ENCODE measurements at regions not wholly inside any gene's neighbourhood (a gene's known extent, or its start where the extent isn't known, plus 50 kb on each side); places are given as distances from the start of the nearest gene placed in this dataset.

DNA sequence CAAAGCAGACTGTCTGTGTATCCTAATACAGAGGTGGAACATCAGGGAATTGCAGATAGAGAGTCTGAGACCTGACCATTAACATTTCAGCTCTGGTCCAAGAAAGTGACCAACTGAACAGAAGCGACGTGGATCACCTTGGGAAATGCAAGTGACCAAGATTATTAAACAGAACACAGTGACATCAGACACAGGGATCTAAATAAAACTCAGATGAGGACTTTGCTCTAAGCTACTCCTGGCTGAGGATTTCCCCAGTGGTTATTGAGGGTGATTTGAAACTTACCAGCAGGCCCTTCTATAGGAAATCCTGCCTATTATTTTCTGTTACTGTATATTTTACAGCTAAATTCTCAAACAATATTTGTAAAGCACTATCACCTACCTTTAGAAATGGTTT is 436.0 kb downstream of the TMEM38B start:
- DNase-seq (ENCODE audit: low spot score in 2 of 2) = no peak
- intact Hi-C loops (cut with DNase I; ENCODE audit: low total_unique reads) = no loop called here
- 92 to 98% methylated on average over 2 of the region's 2 CpGs for WGBS, 2 donors
- H3K4me3 ChIP-seq (ENCODE audit: low read depth, poor library complexity, severe bottlenecking) = no peak overlapping the region
- TF ChIP-seq POLR2A (IDR thresholded peaks at IDR 0.05) (no peak), CTCF (IDR thresholded peaks at IDR 0.05) (no peak)

- TF ChIP-seq CTCF (IDR thresholded peaks at IDR 0.05) = no peak
- TF ChIP-seq POLR2A (IDR thresholded peaks at IDR 0.05) = no peak
- H3K4me3 ChIP-seq (ENCODE audit: low read depth, poor library complexity, severe bottlenecking) = no peak overlapping the region
- WGBS, 2 donors = 67 to 74% methylated on average over 2 of the region's 2 CpGs
- no peak for DNase-seq (ENCODE audit: low spot score in 2 of 2)
- intact Hi-C loops (cut with DNase I; ENCODE audit: low total_unique reads) = no loop called here
Measured at GRCh38 chr9:106143781-106144180, 449.4 kb downstream of the TMEM38B start.

- WGBS, 2 donors = 66% methylated on average over 6 of the region's 6 CpGs
- intact Hi-C loops (cut with DNase I; ENCODE audit: low total_unique reads) = no loop called here
- TF ChIP-seq CTCF (IDR thresholded peaks at IDR 0.05) (no peak), POLR2A (IDR thresholded peaks at IDR 0.05) (no peak)
- no peak overlapping the region for H3K4me3 ChIP-seq (ENCODE audit: low read depth, poor library complexity, severe bottlenecking)
- DNase-seq (ENCODE audit: low spot score in 2 of 2) = no peak
Measured at GRCh38 chr9:106146066-106146840, 451.9 kb downstream of the TMEM38B start.

DNA sequence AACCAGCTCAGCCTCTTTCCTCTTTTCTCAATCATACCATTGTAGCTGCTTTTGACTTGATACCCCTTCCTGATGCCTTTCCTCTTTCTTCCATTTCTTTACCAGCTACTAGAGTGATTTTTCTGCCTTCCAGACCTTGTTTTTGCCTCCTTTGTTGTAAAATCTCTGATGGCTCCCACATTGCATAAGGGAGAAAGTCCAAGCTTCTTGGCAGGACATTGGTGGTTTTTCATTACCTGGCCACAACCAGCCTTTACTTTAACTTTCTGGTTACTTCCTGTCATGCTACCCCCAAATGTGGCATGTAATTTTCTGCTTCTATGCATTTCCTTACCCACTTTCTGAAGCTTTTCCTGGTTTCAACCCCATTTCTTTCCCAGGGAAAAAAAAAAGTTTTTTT is 452.5 kb downstream of the TMEM38B start:
- DNase-seq (ENCODE audit: low spot score in 2 of 2) = no peak
- no peak overlapping the region for H3K4me3 ChIP-seq (ENCODE audit: low read depth, poor library complexity, severe bottlenecking)
- intact Hi-C loops (cut with DNase I; ENCODE audit: low total_unique reads) = no loop called here
- TF ChIP-seq POLR2A (IDR thresholded peaks at IDR 0.05) = no peak
- no peak for TF ChIP-seq CTCF (IDR thresholded peaks at IDR 0.05)

- intact Hi-C loops (cut with DNase I; ENCODE audit: low total_unique reads) = no loop called here
- no peak for TF ChIP-seq CTCF (IDR thresholded peaks at IDR 0.05)
- TF ChIP-seq POLR2A (IDR thresholded peaks at IDR 0.05) = no peak
- no peak for DNase-seq (ENCODE audit: low spot score in 2 of 2)
- WGBS, 2 donors = 61 to 76% methylated on average over 1 of the region's 1 CpG
- no peak overlapping the region for H3K4me3 ChIP-seq (ENCODE audit: low read depth, poor library complexity, severe bottlenecking)
Measured at GRCh38 chr9:106149956-106150355, 455.6 kb downstream of the TMEM38B start.

DNA sequence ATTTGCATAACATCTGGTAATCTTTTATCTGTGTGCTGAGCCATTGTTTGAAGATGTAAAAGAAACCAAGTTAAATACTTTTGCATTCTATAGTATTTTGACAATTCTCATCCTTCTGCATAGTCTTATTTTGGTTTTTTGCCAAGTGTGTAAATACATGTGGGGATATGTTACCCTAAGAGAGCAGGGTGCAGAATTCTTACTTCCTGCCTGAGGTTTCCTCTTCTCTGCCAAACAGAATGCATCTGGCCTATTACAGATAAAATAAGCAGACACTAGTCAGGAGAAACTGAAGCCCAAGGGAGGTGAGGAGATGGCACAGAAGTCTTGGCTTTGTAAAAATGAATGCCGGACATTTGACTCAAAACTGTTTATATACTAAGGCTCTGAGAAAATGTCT is 462.1 kb downstream of the TMEM38B start:
- WGBS, 2 donors = 71 to 78% methylated on average over 1 of the region's 1 CpG
- DNase-seq (ENCODE audit: low spot score in 2 of 2) = no peak
- intact Hi-C loops (cut with DNase I; ENCODE audit: low total_unique reads) = no loop called here
- no peak for TF ChIP-seq POLR2A (IDR thresholded peaks at IDR 0.05)
- TF ChIP-seq CTCF (IDR thresholded peaks at IDR 0.05) = no peak
- H3K4me3 ChIP-seq (ENCODE audit: low read depth, poor library complexity, severe bottlenecking) = no peak overlapping the region

All from lower leg skin (tissue), 4 donors.